HG02870 (cell line): ENCODE measurements at regions not wholly inside any gene's neighbourhood (a gene's known extent, or its start where the extent isn't known, plus 50 kb on each side); places are given as distances from the start of the nearest gene placed in this dataset.

Experiments
- ATAC-seq: cut with Tn5 transposase; IDR thresholded peaks from one replicate; pipeline ENCODE4 v1.9.1; 2021; ENCODE audit warnings: mild to moderate bottlenecking, moderate library complexity; ENCODE audit not compliant: unreplicated experiment

GRCh38 chr1:184267747-184268146 is 119.1 kb upstream of the C1orf21 start:
- ATAC-seq = no peak

GRCh38 chr1:184270556-184270955 is 116.3 kb upstream of the C1orf21 start:
- no peak for ATAC-seq

- no peak for ATAC-seq
Measured at GRCh38 chr1:184272175-184272866, 114.5 kb upstream of the C1orf21 start.

GRCh38 chr1:184276416-184276815 is 110.4 kb upstream of the C1orf21 start:
- no peak for ATAC-seq

GRCh38 chr1:184279911-184280458 is 106.8 kb upstream of the C1orf21 start:
- ATAC-seq = no peak

GRCh38 chr1:184283999-184284398 is 102.8 kb upstream of the C1orf21 start:
- ATAC-seq = no peak

- no peak for ATAC-seq
Measured at GRCh38 chr1:184284900-184285299, 101.9 kb upstream of the C1orf21 start.

GRCh38 chr1:184285401-184286087 is 101.3 kb upstream of the C1orf21 start:
- ATAC-seq = no peak

- ATAC-seq = no peak
Measured at GRCh38 chr1:184287001-184287400, 99.8 kb upstream of the C1orf21 start.

GRCh38 chr1:184289825-184290550 is 96.8 kb upstream of the C1orf21 start:
- no peak for ATAC-seq

GRCh38 chr1:184291701-184292100 is 95.1 kb upstream of the C1orf21 start:
- ATAC-seq = no peak

GRCh38 chr1:184292101-184292500 is 94.7 kb upstream of the C1orf21 start:
- ATAC-seq = no peak

GRCh38 chr1:184294101-184294500 is 92.7 kb upstream of the C1orf21 start:
- no peak for ATAC-seq

GRCh38 chr1:184296466-184297243 is 90.2 kb upstream of the C1orf21 start:
- no peak for ATAC-seq

- no peak for ATAC-seq
Measured at GRCh38 chr1:184297244-184297750, 89.5 kb upstream of the C1orf21 start.

GRCh38 chr1:184298440-184299405 is 88.1 kb upstream of the C1orf21 start:
- ATAC-seq = no peak

GRCh38 chr1:184299406-184299790 is 87.4 kb upstream of the C1orf21 start:
- no peak for ATAC-seq

GRCh38 chr1:184299796-184300195 is 87.0 kb upstream of the C1orf21 start:
- ATAC-seq = no peak

GRCh38 chr1:184300446-184300845 is 86.4 kb upstream of the C1orf21 start:
- no peak for ATAC-seq

GRCh38 chr1:184301227-184301626 is 85.6 kb upstream of the C1orf21 start:
- ATAC-seq = no peak
